ENCODE measurements at regions not wholly inside any gene's neighbourhood (a gene's known extent, or its start where the extent isn't known, plus 50 kb on each side); places are given as distances from the start of the nearest gene placed in this dataset.
"Not testable (repeated sequence)": the region's sequence is repeated elsewhere in the genome, so short reads cannot be mapped to it uniquely, and the experiment has no call there.

DNA sequence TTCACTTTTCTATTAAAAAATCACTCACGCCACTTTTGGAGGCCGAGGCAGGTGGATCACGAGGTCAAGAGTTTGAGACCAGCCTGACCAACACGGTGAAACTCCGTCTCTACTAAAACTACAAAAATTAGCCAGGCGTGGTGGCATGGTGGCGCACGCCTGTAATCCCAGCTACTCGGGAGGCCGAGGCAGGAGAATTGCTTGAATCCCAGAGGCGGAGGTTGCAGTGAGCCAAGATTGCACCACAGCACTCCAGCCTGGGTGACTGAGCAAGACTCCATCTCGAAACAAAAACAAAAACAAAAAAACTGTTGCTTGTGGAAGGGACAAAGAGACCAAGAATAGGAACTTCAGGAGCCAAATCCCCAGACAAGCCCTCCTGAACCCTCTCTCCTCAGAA lies 63.7 kb downstream of the RBFOX3 start:
- not testable (repeated sequence) for DNase-seq (ENCODE audit: low spot score in 2 of 2); H3K9me3 Mint-ChIP-seq; H3K27ac Mint-ChIP-seq (ENCODE audit: low read depth); ATAC-seq (replicated peaks; ENCODE audit: extremely low read depth, poor library complexity, severe bottlenecking); H3K27me3 Mint-ChIP-seq; H3K4me1 Mint-ChIP-seq; H3K36me3 Mint-ChIP-seq (ENCODE audit: insufficient read depth); H3K4me3 Mint-ChIP-seq

GRCh38 chr17:79546386-79546785 lies 64.5 kb downstream of the RBFOX3 start:
- H3K36me3 Mint-ChIP-seq (ENCODE audit: insufficient read depth) = peaks cover 2% of the 10 kb centered on the region
- DNase-seq (ENCODE audit: low spot score in 2 of 2) = no peak
- H3K27me3 Mint-ChIP-seq = peaks cover 9% of the 10 kb centered on the region
- no peak for ATAC-seq (replicated peaks; ENCODE audit: extremely low read depth, poor library complexity, severe bottlenecking)
- H3K27ac Mint-ChIP-seq (ENCODE audit: low read depth) = no peak overlapping the region
- no peaks in the 10 kb centered on the region for H3K4me1 Mint-ChIP-seq
- no peaks in the 10 kb centered on the region for H3K9me3 Mint-ChIP-seq
- H3K4me3 Mint-ChIP-seq = no peak overlapping the region

DNA sequence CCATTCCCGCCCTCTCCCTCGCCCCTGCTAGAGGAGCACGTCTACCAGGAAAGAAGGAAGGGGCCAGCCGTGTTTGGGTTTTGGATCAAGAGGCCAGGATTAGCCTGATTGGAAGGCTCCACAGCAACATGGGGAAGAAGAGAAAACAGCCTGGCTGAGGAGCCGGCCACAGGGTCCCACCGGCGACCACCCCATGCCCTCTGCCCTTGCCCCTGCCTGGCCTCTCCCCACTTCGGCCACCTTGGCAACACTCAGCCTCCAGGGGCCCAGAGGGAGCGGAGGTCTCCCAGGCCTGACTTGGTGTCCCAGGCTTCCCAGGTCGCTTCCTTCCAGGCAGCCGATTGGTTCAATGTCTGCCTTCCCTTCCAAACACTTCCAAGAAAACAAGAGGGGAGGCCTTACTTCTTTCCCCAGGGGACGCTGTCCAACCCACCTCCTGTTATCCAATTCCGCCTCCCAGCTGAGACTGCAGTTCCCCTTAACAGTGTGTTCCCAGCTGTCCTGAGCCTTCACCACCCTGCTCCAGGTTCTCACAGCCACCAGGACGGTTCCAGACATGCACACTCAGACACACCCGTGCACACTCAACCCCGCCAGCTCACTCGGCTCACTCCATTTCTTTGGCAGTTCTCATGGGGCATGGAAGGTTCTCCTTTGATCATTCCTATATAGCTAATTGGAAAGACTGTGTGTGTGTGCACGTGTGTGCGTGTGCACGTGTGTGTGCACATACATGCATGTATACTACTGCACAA lies 65.4 kb downstream of the RBFOX3 start:
- no peak overlapping the region for H3K27ac Mint-ChIP-seq (ENCODE audit: low read depth)
- ATAC-seq (replicated peaks; ENCODE audit: extremely low read depth, poor library complexity, severe bottlenecking) (no peak), DNase-seq (ENCODE audit: low spot score in 2 of 2) (no peak)
- no peaks in the 10 kb centered on the region for H3K4me1 Mint-ChIP-seq
- H3K27me3 Mint-ChIP-seq = peaks cover 9% of the 10 kb centered on the region
- H3K36me3 Mint-ChIP-seq (ENCODE audit: insufficient read depth) = peaks cover 2% of the 10 kb centered on the region
- H3K4me3 Mint-ChIP-seq = no peak overlapping the region
- no peaks in the 10 kb centered on the region for H3K9me3 Mint-ChIP-seq

DNA sequence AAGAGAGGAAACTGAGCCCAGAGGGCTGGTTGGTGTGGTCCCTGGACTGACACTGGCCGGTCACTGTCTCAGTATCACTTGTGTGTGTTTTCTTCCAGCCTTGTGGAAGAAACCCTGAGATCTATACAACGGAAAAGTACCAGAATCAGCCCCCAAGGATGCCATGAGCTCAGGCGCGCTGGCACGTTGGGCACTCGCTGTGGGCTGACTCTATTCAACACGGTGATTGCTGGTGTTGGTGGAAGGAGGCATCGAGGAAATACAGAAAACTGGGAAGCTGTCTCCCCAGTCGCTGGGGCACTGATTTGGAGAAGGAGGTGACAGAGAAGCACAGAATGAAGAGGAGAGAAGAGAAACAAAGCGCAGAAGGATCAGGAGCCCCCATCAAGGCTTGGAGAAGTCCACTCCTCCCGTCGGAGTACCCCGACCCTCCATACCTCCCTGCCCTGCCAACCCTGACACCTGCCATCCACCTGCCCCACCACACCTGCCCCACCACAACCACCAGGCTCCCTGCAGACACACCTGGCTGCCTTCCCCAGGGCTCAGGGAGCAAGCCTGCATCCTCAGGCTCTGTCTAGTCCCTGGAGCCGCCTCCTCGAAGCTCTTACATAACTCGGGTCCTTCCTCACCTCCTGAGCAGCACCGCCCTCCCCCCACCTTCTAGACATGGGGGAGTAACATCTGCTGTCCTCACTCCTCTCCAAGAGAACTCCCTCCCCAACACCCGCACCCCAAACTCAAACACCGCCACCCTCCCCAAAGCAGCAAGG lies 66.5 kb downstream of the RBFOX3 start:
- no peaks in the 10 kb centered on the region for H3K4me1 Mint-ChIP-seq
- DNase-seq (ENCODE audit: low spot score in 2 of 2) = no peak
- H3K9me3 Mint-ChIP-seq = no peaks in the 10 kb centered on the region
- H3K27me3 Mint-ChIP-seq = peaks cover 9% of the 10 kb centered on the region
- H3K27ac Mint-ChIP-seq (ENCODE audit: low read depth) = no peak overlapping the region
- peaks cover 2% of the 10 kb centered on the region for H3K36me3 Mint-ChIP-seq (ENCODE audit: insufficient read depth)
- no peak overlapping the region for H3K4me3 Mint-ChIP-seq
- no peak for ATAC-seq (replicated peaks; ENCODE audit: extremely low read depth, poor library complexity, severe bottlenecking)

DNA sequence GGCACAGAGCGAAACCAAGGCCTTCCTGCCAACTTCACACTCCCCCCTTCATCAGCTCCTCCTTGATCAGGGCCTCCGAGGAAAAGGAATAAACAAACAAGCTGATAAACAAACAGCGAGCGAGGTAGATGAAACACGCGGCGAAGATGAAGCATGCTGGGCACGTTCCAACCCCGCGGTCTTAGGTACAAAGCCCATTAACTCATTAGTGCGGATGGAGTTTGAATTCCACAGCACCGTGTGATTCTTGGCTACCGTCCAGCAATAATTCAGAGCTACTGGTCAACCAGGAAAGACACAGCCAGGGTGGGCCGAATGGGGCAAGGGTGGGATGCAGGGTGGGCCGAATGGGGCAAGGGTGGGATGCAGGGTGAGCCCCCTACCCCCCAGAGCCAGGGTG lies 67.3 kb downstream of the RBFOX3 start:
- Mint-ChIP-seq H3K27me3 (peaks cover 9% of the 10 kb centered on the region), H3K36me3 (ENCODE audit: insufficient read depth) (peaks cover 2% of the 10 kb centered on the region), H3K27ac (ENCODE audit: low read depth) (no peak overlapping the region), H3K9me3 (no peaks in the 10 kb centered on the region), H3K4me3 (no peak overlapping the region), H3K4me1 (no peaks in the 10 kb centered on the region)
- DNase-seq (ENCODE audit: low spot score in 2 of 2) (no peak), ATAC-seq (replicated peaks; ENCODE audit: extremely low read depth, poor library complexity, severe bottlenecking) (no peak)

GRCh38 chr17:79542718-79543117 lies 68.1 kb downstream of the RBFOX3 start:
- Mint-ChIP-seq H3K27ac (ENCODE audit: low read depth) (no peak overlapping the region), H3K9me3 (no peaks in the 10 kb centered on the region), H3K4me3 (no peak overlapping the region), H3K4me1 (no peaks in the 10 kb centered on the region), H3K36me3 (ENCODE audit: insufficient read depth) (no peaks in the 10 kb centered on the region), H3K27me3 (peaks cover 9% of the 10 kb centered on the region)
- no peak for ATAC-seq (replicated peaks; ENCODE audit: extremely low read depth, poor library complexity, severe bottlenecking)
- DNase-seq (ENCODE audit: low spot score in 2 of 2) = no peak

GRCh38 chr17:79541056-79541850 lies 69.6 kb downstream of the RBFOX3 start:
- H3K27ac Mint-ChIP-seq (ENCODE audit: low read depth) = no peak overlapping the region
- H3K4me1 Mint-ChIP-seq = no peaks in the 10 kb centered on the region
- peaks cover 9% of the 10 kb centered on the region for H3K27me3 Mint-ChIP-seq
- H3K4me3 Mint-ChIP-seq = no peak overlapping the region
- H3K9me3 Mint-ChIP-seq = no peaks in the 10 kb centered on the region
- ATAC-seq (replicated peaks; ENCODE audit: extremely low read depth, poor library complexity, severe bottlenecking) = no peak
- H3K36me3 Mint-ChIP-seq (ENCODE audit: insufficient read depth) = no peaks in the 10 kb centered on the region
- no peak for DNase-seq (ENCODE audit: low spot score in 2 of 2)

GRCh38 chr17:79539944-79540705 lies 70.7 kb downstream of the RBFOX3 start:
- Mint-ChIP-seq H3K36me3 (ENCODE audit: insufficient read depth) (no peaks in the 10 kb centered on the region), H3K9me3 (no peaks in the 10 kb centered on the region), H3K27ac (ENCODE audit: low read depth) (no peak overlapping the region), H3K4me1 (no peaks in the 10 kb centered on the region), H3K27me3 (peaks cover 2% of the 10 kb centered on the region), H3K4me3 (no peak overlapping the region)
- DNase-seq (ENCODE audit: low spot score in 2 of 2) = no peak
- no peak for ATAC-seq (replicated peaks; ENCODE audit: extremely low read depth, poor library complexity, severe bottlenecking)

GRCh38 chr17:79538291-79538690 lies 72.6 kb downstream of the RBFOX3 start:
- Mint-ChIP-seq H3K4me1 (no peaks in the 10 kb centered on the region), H3K4me3 (no peak overlapping the region), H3K27me3 (no peaks in the 10 kb centered on the region), H3K36me3 (ENCODE audit: insufficient read depth) (no peaks in the 10 kb centered on the region), H3K27ac (ENCODE audit: low read depth) (no peak overlapping the region), H3K9me3 (no peaks in the 10 kb centered on the region)
- ATAC-seq (replicated peaks; ENCODE audit: extremely low read depth, poor library complexity, severe bottlenecking) = no peak
- DNase-seq (ENCODE audit: low spot score in 2 of 2) = no peak

- H3K9me3 Mint-ChIP-seq = no peaks in the 10 kb centered on the region
- H3K4me1 Mint-ChIP-seq = no peaks in the 10 kb centered on the region
- no peaks in the 10 kb centered on the region for H3K36me3 Mint-ChIP-seq (ENCODE audit: insufficient read depth)
- ATAC-seq (replicated peaks; ENCODE audit: extremely low read depth, poor library complexity, severe bottlenecking) = no peak
- no peak overlapping the region for H3K4me3 Mint-ChIP-seq
- no peaks in the 10 kb centered on the region for H3K27me3 Mint-ChIP-seq
- DNase-seq (ENCODE audit: low spot score in 2 of 2) = no peak
- H3K27ac Mint-ChIP-seq (ENCODE audit: low read depth) = peak overlapping the region; percentile 65
Measured at GRCh38 chr17:79537686-79538085, 73.2 kb downstream of the RBFOX3 start.

- Mint-ChIP-seq H3K9me3 (no peaks in the 10 kb centered on the region), H3K27me3 (no peaks in the 10 kb centered on the region), H3K36me3 (ENCODE audit: insufficient read depth) (no peaks in the 10 kb centered on the region), H3K4me1 (no peaks in the 10 kb centered on the region), H3K4me3 (no peak overlapping the region), H3K27ac (ENCODE audit: low read depth) (peak overlapping the region; percentile 65)
- ATAC-seq (replicated peaks; ENCODE audit: extremely low read depth, poor library complexity, severe bottlenecking) (no peak), DNase-seq (ENCODE audit: low spot score in 2 of 2) (no peak)
Measured at GRCh38 chr17:79537061-79537460, 73.8 kb downstream of the RBFOX3 start.

GRCh38 chr17:79536212-79536840 lies 74.5 kb downstream of the RBFOX3 start:
- H3K4me1 Mint-ChIP-seq = no peaks in the 10 kb centered on the region
- H3K36me3 Mint-ChIP-seq (ENCODE audit: insufficient read depth) = no peaks in the 10 kb centered on the region
- DNase-seq (ENCODE audit: low spot score in 2 of 2) (no peak), ATAC-seq (replicated peaks; ENCODE audit: extremely low read depth, poor library complexity, severe bottlenecking) (no peak)
- no peaks in the 10 kb centered on the region for H3K27me3 Mint-ChIP-seq
- H3K4me3 Mint-ChIP-seq = no peak overlapping the region
- no peak overlapping the region for H3K27ac Mint-ChIP-seq (ENCODE audit: low read depth)
- no peaks in the 10 kb centered on the region for H3K9me3 Mint-ChIP-seq
